GM18517 (cell line): ENCODE measurements at regions not wholly inside any gene's neighbourhood (a gene's known extent, or its start where the extent isn't known, plus 50 kb on each side); places are given as distances from the start of the nearest gene placed in this dataset.

ENCODE experiments used
- ATAC-seq: cut with Tn5 transposase; IDR thresholded peaks from one replicate; pipeline ENCODE4 v1.9.1; 2021; ENCODE audit warnings: mild to moderate bottlenecking, moderate library complexity; ENCODE audit not compliant: unreplicated experiment

GRCh38 chr6:10060004-10060403, 354.9 kb downstream of the TFAP2A start:
- no peak for ATAC-seq

- ATAC-seq: no peak
Measured at GRCh38 chr6:10054672-10055071, 360.2 kb downstream of the TFAP2A start.

GRCh38 chr6:10051283-10051682, 363.6 kb downstream of the TFAP2A start:
- no peak for ATAC-seq

GRCh38 chr6:10048370-10049297, 366.2 kb downstream of the TFAP2A start:
- no peak for ATAC-seq

- ATAC-seq: no peak
Measured at GRCh38 chr6:10042280-10042679, 372.6 kb downstream of the TFAP2A start.

GRCh38 chr6:10033223-10033829, 381.5 kb downstream of the TFAP2A start:
- no peak for ATAC-seq

- ATAC-seq: no peak
Measured at GRCh38 chr6:10031617-10032016, 383.3 kb downstream of the TFAP2A start.

- ATAC-seq: no peak
Measured at GRCh38 chr6:10030942-10031537, 383.8 kb downstream of the TFAP2A start.

GRCh38 chr6:10028222-10028621, 386.7 kb downstream of the TFAP2A start:
- ATAC-seq: no peak

- ATAC-seq: no peak
Measured at GRCh38 chr6:10019851-10020250, 395.0 kb downstream of the TFAP2A start.

- ATAC-seq: no peak
Measured at GRCh38 chr6:10014557-10014956, 400.3 kb downstream of the TFAP2A start.

GRCh38 chr6:10000551-10000950, 414.3 kb downstream of the TFAP2A start:
- ATAC-seq: no peak

- ATAC-seq: no peak
Measured at GRCh38 chr6:9999796-10000195, 415.1 kb downstream of the TFAP2A start.

GRCh38 chr6:9986273-9986672, 428.6 kb downstream of the TFAP2A start:
- no peak for ATAC-seq

- no peak for ATAC-seq
Measured at GRCh38 chr6:9985481-9985880, 429.4 kb downstream of the TFAP2A start.

GRCh38 chr6:9984607-9985006, 430.3 kb downstream of the TFAP2A start:
- no peak for ATAC-seq

- no peak for ATAC-seq
Measured at GRCh38 chr6:9983168-9983567, 431.7 kb downstream of the TFAP2A start.

GRCh38 chr6:9982215-9982614, 432.7 kb downstream of the TFAP2A start:
- no peak for ATAC-seq

- ATAC-seq: no peak
Measured at GRCh38 chr6:9979996-9980395, 434.9 kb downstream of the TFAP2A start.

GRCh38 chr6:9978480-9978879, 436.4 kb downstream of the TFAP2A start:
- ATAC-seq: no peak

GRCh38 chr6:9977411-9977810, 437.5 kb downstream of the TFAP2A start:
- no peak for ATAC-seq

- ATAC-seq: no peak
Measured at GRCh38 chr6:9961646-9962045, 453.2 kb downstream of the TFAP2A start.
